Thyroid gland (tissue), 4 donors: ENCODE measurements at regions not wholly inside any gene's neighbourhood (a gene's known extent, or its start where the extent isn't known, plus 50 kb on each side); places are given as distances from the start of the nearest gene placed in this dataset.
"Not testable (repeated sequence)": the region's sequence is repeated elsewhere in the genome, so short reads cannot be mapped to it uniquely, and the experiment has no call there.

Source experiments
- DNase-seq, 2 donors: peaks; one replicate each; pipeline ENCODE4 v3.0.0-alpha.2; 2019
- H3K27ac ChIP-seq, 3 donors: fragments of 200-600 bp; sonication (generic); 1 replicate in 2 of 3; 2 replicates in 1 of 3; pipeline ENCODE4 v1.5.1; 2016 to 2019; ENCODE audit warnings: mild to moderate bottlenecking in 1 of 3, moderate library complexity in 1 of 3
- H3K27me3 ChIP-seq: fragments of 200-600 bp; sonication (generic); one replicate; pipeline ENCODE4 v1.5.1; 2019
- H3K36me3 ChIP-seq, 2 donors: fragments of 200-600 bp; sonication (generic); one replicate each; pipeline ENCODE4 v1.5.1; 2016 to 2019
- H3K4me1 ChIP-seq, 2 donors: fragments of 200-600 bp; sonication (generic); one replicate each; pipeline ENCODE4 v1.5.1; 2017 to 2019
- H3K4me3 ChIP-seq, 3 donors: fragments of 200-600 bp; sonication (generic); replicated peaks in 1 of 3; 1 replicate in 2 of 3; 2 replicates in 1 of 3; pipeline ENCODE4 v1.5.1; 2016; ENCODE audit warnings: mild to moderate bottlenecking in 1 of 3
- H3K9me3 ChIP-seq: fragments of 200-600 bp; sonication (generic); one replicate; pipeline ENCODE4 v1.5.1; 2017
- CTCF ChIP-seq, 6 experiments: fragments of 200-600 bp in 3 of 6; fragments of 450-650 bp in 3 of 6; sonication (generic) in 3 of 6; IDR thresholded peaks; one replicate each; pipeline ENCODE4 v1.5.1; 2016 to 2019; ENCODE audit warnings: antibody characterized with exemption in 6 of 6, mild to moderate bottlenecking in 2 of 6, inconsistent platforms in 1 of 6, moderate library complexity in 1 of 6
- POLR2A ChIP-seq, 2 donors: fragments of 450-650 bp; IDR thresholded peaks; one replicate each; pipeline ENCODE4 v1.6.1; 2017; ENCODE audit warnings: antibody characterized with exemption in 2 of 2, mild to moderate bottlenecking in 2 of 2, moderate library complexity in 1 of 2
- WGBS, 2 donors: methylation state at CpG; one replicate each; pipeline ENCODE4 v1.1.5; 2017; 5-methylcytosine and 5-hydroxymethylcytosine counted together
- intact Hi-C: fragments of 100-400 bp; cut with DNase I; formaldehyde crosslinking; loops from one replicate; pipeline ENCODE4 v1.15.1; 2023

- intact Hi-C loops: no loop called here
- Histone ChIP-seq H3K9me3 (no peaks in the 10 kb centered on the region), H3K36me3 (no peaks in the 10 kb centered on the region), H3K4me3 (no peak overlapping the region), H3K27ac (no peak overlapping the region), H3K27me3 (no peaks in the 10 kb centered on the region), H3K4me1 (no peaks in the 10 kb centered on the region)
- WGBS, 2 donors: 94% methylated on average over 6 of the region's 6 CpGs
- no peak for TF ChIP-seq CTCF (IDR thresholded peaks at IDR 0.05)
- TF ChIP-seq POLR2A (IDR thresholded peaks at IDR 0.05): no peak
- DNase-seq: no peak
These were observed 247.9 kb upstream of the SOX9 start for GRCh38 chr17:71872843-71873485.

- intact Hi-C loops, H3K9me3 ChIP-seq, H3K36me3 ChIP-seq, H3K27me3 ChIP-seq, H3K4me1 ChIP-seq, H3K4me3 ChIP-seq, H3K27ac ChIP-seq, DNase-seq: not testable (repeated sequence)
- WGBS, 2 donors: 80% methylated on average over 2 of the region's 2 CpGs
These were observed 246.0 kb upstream of the SOX9 start for GRCh38 chr17:71874773-71875172.

GRCh38 chr17:71878271-71878670, 242.5 kb upstream of the SOX9 start:
- no peak for DNase-seq
- WGBS, 2 donors: 48 to 56% methylated on average over 1 of the region's 1 CpG
- no peaks in the 10 kb centered on the region for H3K27me3 ChIP-seq
- H3K4me1 ChIP-seq: no peaks in the 10 kb centered on the region
- H3K27ac ChIP-seq: no peak overlapping the region
- TF ChIP-seq CTCF (IDR thresholded peaks at IDR 0.05) (no peak), POLR2A (IDR thresholded peaks at IDR 0.05) (no peak)
- no peak overlapping the region for H3K4me3 ChIP-seq
- intact Hi-C loops: no loop called here
- no peaks in the 10 kb centered on the region for H3K36me3 ChIP-seq
- H3K9me3 ChIP-seq: no peaks in the 10 kb centered on the region

GRCh38 chr17:71878998-71879397, 241.8 kb upstream of the SOX9 start:
- 90 to 91% methylated on average over 4 of the region's 4 CpGs for WGBS, 2 donors

GRCh38 chr17:71881041-71881440, 239.8 kb upstream of the SOX9 start:
- 56 to 57% methylated on average over 3 of the region's 3 CpGs for WGBS, 2 donors
- no peak for DNase-seq
- no peak for TF ChIP-seq CTCF (IDR thresholded peaks at IDR 0.05)
- no peak for TF ChIP-seq POLR2A (IDR thresholded peaks at IDR 0.05)

More at GRCh38 chr17:71878998-71879397, 241.8 kb upstream of the SOX9 start:
- no peak for DNase-seq
- Histone ChIP-seq H3K9me3 (no peaks in the 10 kb centered on the region), H3K27me3 (no peaks in the 10 kb centered on the region), H3K4me3 (no peak overlapping the region), H3K27ac (no peak overlapping the region), H3K36me3 (no peaks in the 10 kb centered on the region), H3K4me1 (no peaks in the 10 kb centered on the region)
- intact Hi-C loops: no loop called here
- no peak for TF ChIP-seq POLR2A (IDR thresholded peaks at IDR 0.05)
- TF ChIP-seq CTCF (IDR thresholded peaks at IDR 0.05): no peak

More at GRCh38 chr17:71881041-71881440, 239.8 kb upstream of the SOX9 start:
- no peaks in the 10 kb centered on the region for H3K36me3 ChIP-seq
- no peaks in the 10 kb centered on the region for H3K27me3 ChIP-seq
- H3K4me3 ChIP-seq: no peak overlapping the region
- H3K27ac ChIP-seq: no peak overlapping the region
- no peaks in the 10 kb centered on the region for H3K9me3 ChIP-seq
- intact Hi-C loops: no loop called here
- no peaks in the 10 kb centered on the region for H3K4me1 ChIP-seq
